ENCODE measurements at regions not wholly inside any gene's neighbourhood (a gene's known extent, or its start where the extent isn't known, plus 50 kb on each side); places are given as distances from the start of the nearest gene placed in this dataset.

DNA sequence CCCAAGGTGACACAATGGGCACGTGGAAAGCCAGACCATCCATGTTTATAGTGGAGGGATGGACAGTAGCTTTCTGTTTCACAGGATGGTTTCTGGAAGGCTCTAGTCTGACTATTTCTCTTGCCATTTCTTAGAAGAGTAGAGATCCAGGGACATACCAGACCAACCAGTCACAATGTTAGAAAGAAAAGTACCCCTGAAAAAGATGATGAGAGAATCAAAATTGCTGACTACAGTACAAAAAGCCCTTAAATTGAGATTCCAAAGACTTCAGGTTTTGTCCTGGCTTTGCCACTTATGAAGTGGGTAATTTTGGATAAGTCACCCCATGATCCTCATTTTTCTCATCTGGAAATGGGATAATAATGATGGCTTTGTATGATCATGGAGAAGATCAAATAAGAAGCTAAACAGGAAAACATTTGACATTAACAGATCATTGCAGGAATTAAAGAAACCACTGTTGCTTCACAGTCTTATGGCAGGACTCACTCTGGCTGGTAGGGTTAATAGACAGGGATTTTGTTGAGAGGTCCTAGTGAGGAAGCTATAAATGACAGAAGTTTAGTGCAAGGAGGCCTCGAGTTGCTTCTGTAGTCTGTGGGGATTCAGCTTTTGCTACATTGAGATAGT, 386.0 kb downstream of the IRS1 start:
- Histone ChIP-seq H2AFZ (no peak overlapping the region; the same call in 1 of the 2 replicates), H3K36me3 (ENCODE audit: insufficient read depth) (no peaks in the 10 kb centered on the region), H3K27ac (ENCODE audit: low read depth) (no peak overlapping the region), H3K79me2 (replicated peaks; ENCODE audit: insufficient read depth) (no peaks in the 10 kb centered on the region), H3K4me1 (ENCODE audit: insufficient read depth) (no peaks in the 10 kb centered on the region), H3K4me3 (no peak overlapping the region), H3K27me3 (ENCODE audit: insufficient read depth) (no peaks in the 10 kb centered on the region), H3K4me2 (no peak overlapping the region), H3K9me2 (ENCODE audit: insufficient read depth) (peaks cover 16% of the 10 kb centered on the region), H4K20me1 (replicated peaks; ENCODE audit: insufficient read depth) (no peaks in the 10 kb centered on the region), H3F3A (replicated peaks; ENCODE audit: low read depth) (no peaks in the 10 kb centered on the region)
- H3K27me3 Mint-ChIP-seq (ENCODE audit: insufficient read depth, low read depth, poor library complexity), result no peaks in the 10 kb centered on the region
- no peaks in the 10 kb centered on the region; the same call in 2 of the 3 replicates for H3K9me3 Mint-ChIP-seq
- no peak for ATAC-seq
- H3K4me3 Mint-ChIP-seq, result no peak overlapping the region
- DNase-seq (ENCODE audit: low spot score), result no peak
- H3K27ac Mint-ChIP-seq, result no peak overlapping the region
- no peaks in the 10 kb centered on the region for H3K4me1 Mint-ChIP-seq
- TF ChIP-seq, protein P1, sequence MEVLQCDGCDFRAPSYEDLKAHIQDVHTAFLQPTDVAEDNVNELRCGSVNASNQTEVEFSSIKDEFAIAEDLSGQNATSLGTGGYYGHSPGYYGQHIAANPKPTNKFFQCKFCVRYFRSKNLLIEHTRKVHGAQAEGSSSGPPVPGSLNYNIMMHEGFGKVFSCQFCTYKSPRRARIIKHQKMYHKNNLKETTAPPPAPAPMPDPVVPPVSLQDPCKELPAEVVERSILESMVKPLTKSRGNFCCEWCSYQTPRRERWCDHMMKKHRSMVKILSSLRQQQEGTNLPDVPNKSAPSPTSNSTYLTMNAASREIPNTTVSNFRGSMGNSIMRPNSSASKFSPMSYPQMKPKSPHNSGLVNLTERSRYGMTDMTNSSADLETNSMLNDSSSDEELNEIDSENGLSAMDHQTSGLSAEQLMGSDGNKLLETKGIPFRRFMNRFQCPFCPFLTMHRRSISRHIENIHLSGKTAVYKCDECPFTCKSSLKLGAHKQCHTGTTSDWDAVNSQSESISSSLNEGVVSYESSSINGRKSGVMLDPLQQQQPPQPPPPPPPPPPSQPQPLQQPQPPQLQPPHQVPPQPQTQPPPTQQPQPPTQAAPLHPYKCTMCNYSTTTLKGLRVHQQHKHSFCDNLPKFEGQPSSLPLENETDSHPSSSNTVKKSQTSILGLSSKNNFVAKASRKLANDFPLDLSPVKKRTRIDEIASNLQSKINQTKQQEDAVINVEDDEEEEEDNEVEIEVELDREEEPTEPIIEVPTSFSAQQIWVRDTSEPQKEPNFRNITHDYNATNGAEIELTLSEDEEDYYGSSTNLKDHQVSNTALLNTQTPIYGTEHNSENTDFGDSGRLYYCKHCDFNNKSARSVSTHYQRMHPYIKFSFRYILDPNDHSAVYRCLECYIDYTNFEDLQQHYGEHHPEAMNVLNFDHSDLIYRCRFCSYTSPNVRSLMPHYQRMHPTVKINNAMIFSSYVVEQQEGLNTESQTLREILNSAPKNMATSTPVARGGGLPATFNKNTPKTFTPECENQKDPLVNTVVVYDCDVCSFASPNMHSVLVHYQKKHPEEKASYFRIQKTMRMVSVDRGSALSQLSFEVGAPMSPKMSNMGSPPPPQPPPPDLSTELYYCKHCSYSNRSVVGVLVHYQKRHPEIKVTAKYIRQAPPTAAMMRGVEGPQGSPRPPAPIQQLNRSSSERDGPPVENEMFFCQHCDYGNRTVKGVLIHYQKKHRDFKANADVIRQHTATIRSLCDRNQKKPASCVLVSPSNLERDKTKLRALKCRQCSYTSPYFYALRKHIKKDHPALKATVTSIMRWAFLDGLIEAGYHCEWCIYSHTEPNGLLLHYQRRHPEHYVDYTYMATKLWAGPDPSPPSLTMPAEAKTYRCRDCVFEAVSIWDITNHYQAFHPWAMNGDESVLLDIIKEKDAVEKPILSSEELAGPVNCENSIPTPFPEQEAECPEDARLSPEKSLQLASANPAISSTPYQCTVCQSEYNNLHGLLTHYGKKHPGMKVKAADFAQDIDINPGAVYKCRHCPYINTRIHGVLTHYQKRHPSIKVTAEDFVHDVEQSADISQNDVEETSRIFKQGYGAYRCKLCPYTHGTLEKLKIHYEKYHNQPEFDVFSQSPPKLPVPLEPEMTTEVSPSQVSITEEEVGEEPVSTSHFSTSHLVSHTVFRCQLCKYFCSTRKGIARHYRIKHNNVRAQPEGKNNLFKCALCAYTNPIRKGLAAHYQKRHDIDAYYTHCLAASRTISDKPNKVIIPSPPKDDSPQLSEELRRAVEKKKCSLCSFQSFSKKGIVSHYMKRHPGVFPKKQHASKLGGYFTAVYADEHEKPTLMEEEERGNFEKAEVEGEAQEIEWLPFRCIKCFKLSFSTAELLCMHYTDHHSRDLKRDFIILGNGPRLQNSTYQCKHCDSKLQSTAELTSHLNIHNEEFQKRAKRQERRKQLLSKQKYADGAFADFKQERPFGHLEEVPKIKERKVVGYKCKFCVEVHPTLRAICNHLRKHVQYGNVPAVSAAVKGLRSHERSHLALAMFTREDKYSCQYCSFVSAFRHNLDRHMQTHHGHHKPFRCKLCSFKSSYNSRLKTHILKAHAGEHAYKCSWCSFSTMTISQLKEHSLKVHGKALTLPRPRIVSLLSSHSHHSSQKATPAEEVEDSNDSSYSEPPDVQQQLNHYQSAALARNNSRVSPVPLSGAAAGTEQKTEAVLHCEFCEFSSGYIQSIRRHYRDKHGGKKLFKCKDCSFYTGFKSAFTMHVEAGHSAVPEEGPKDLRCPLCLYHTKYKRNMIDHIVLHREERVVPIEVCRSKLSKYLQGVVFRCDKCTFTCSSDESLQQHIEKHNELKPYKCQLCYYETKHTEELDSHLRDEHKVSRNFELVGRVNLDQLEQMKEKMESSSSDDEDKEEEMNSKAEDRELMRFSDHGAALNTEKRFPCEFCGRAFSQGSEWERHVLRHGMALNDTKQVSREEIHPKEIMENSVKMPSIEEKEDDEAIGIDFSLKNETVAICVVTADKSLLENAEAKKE (CRISPR knock-in tag; IDR thresholded peaks at IDR 0.05), result no peak
- TF ChIP-seq, protein P2, sequence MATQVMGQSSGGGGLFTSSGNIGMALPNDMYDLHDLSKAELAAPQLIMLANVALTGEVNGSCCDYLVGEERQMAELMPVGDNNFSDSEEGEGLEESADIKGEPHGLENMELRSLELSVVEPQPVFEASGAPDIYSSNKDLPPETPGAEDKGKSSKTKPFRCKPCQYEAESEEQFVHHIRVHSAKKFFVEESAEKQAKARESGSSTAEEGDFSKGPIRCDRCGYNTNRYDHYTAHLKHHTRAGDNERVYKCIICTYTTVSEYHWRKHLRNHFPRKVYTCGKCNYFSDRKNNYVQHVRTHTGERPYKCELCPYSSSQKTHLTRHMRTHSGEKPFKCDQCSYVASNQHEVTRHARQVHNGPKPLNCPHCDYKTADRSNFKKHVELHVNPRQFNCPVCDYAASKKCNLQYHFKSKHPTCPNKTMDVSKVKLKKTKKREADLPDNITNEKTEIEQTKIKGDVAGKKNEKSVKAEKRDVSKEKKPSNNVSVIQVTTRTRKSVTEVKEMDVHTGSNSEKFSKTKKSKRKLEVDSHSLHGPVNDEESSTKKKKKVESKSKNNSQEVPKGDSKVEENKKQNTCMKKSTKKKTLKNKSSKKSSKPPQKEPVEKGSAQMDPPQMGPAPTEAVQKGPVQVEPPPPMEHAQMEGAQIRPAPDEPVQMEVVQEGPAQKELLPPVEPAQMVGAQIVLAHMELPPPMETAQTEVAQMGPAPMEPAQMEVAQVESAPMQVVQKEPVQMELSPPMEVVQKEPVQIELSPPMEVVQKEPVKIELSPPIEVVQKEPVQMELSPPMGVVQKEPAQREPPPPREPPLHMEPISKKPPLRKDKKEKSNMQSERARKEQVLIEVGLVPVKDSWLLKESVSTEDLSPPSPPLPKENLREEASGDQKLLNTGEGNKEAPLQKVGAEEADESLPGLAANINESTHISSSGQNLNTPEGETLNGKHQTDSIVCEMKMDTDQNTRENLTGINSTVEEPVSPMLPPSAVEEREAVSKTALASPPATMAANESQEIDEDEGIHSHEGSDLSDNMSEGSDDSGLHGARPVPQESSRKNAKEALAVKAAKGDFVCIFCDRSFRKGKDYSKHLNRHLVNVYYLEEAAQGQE (IDR thresholded peaks at IDR 0.05; ENCODE audit: unreplicated experiment), result no peak
- TF ChIP-seq NANOG (IDR thresholded peaks at IDR 0.05; ENCODE audit: borderline replicate concordance) (no peak), STAT1 (IDR thresholded peaks at IDR 0.05; ENCODE audit: unreplicated experiment) (no peak), CREB1 (CRISPR knock-in tag; IDR thresholded peaks at IDR 0.05; ENCODE audit: low read depth) (no peak), EZH2 (IDR thresholded peaks at IDR 0.05; ENCODE audit: low read depth, unreplicated experiment) (no peak), ZNF331 (CRISPR knock-in tag; IDR thresholded peaks at IDR 0.05; ENCODE audit: low read depth) (no peak), JUNB (IDR thresholded peaks at IDR 0.05; ENCODE audit: unreplicated experiment) (no peak), ZNF114 (CRISPR knock-in tag; IDR thresholded peaks at IDR 0.05) (no peak), EZH2phosphoT487 (IDR thresholded peaks at IDR 0.05; ENCODE audit: unreplicated experiment) (no peak), POLR2AphosphoS5 (IDR thresholded peaks at IDR 0.05; ENCODE audit: low read depth) (no peak)
- TF ChIP-seq, protein P3, sequence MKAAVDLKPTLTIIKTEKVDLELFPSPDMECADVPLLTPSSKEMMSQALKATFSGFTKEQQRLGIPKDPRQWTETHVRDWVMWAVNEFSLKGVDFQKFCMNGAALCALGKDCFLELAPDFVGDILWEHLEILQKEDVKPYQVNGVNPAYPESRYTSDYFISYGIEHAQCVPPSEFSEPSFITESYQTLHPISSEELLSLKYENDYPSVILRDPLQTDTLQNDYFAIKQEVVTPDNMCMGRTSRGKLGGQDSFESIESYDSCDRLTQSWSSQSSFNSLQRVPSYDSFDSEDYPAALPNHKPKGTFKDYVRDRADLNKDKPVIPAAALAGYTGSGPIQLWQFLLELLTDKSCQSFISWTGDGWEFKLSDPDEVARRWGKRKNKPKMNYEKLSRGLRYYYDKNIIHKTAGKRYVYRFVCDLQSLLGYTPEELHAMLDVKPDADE (IDR thresholded peaks at IDR 0.05), result no peak
- TF ChIP-seq, protein P4, sequence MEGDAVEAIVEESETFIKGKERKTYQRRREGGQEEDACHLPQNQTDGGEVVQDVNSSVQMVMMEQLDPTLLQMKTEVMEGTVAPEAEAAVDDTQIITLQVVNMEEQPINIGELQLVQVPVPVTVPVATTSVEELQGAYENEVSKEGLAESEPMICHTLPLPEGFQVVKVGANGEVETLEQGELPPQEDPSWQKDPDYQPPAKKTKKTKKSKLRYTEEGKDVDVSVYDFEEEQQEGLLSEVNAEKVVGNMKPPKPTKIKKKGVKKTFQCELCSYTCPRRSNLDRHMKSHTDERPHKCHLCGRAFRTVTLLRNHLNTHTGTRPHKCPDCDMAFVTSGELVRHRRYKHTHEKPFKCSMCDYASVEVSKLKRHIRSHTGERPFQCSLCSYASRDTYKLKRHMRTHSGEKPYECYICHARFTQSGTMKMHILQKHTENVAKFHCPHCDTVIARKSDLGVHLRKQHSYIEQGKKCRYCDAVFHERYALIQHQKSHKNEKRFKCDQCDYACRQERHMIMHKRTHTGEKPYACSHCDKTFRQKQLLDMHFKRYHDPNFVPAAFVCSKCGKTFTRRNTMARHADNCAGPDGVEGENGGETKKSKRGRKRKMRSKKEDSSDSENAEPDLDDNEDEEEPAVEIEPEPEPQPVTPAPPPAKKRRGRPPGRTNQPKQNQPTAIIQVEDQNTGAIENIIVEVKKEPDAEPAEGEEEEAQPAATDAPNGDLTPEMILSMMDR (conservative IDR thresholded peaks at IDR 0.05; ENCODE audit: low read depth in 2 of 2), result no peak
- no peaks in the 10 kb centered on the region for H3K36me3 Mint-ChIP-seq (ENCODE audit: low read depth)
